ENCODE measurements at regions not wholly inside any gene's neighbourhood (a gene's known extent, or its start where the extent isn't known, plus 50 kb on each side); places are given as distances from the start of the nearest gene placed in this dataset.

DNA sequence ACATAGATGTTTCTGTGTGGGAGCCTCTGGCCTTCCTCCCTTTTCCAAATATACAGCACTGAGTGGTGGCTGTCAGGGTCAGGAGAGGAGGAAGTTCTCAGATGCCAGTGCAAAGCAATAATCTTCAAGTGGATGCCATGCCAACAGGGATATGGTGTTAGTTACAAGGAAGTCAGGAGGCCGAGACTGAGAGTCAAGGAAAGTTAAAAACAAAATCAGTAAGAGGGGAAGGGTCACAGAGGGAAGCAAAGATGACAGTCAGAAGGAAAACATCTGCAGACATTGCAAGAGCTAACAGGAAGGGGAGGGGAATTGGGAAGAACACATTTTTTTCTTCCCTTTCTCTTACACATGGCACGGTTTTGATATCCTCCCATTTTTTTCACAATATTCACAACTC lies 691.4 kb downstream of the ADGRL2 start:
- peaks cover 0 to 5% (median 2%) of the 10 kb centered on the region in 4 donors for H3K4me1 ChIP-seq
- peak overlapping the region in 3 of 4 donors; percentile 10 to 49 (median 14) for H3K27ac ChIP-seq
- no peaks in the 10 kb centered on the region for H3K27me3 ChIP-seq
- H3K36me3 ChIP-seq = no peaks in the 10 kb centered on the region
- intact Hi-C loops (cut with DNase I) = no loop called here
- peaks cover 0 to 8% (median 3%) of the 10 kb centered on the region in 4 donors for H3K9me3 ChIP-seq
- 46 to 70% methylated on average over 2 of the region's 2 CpGs for WGBS, 2 donors
- TF ChIP-seq POLR2AphosphoS5 (IDR thresholded peaks at IDR 0.05) = peak in 2 of 4 donors; percentile 39 to 48
- TF ChIP-seq EP300 (IDR thresholded peaks at IDR 0.05) = no peak
- H3K4me3 ChIP-seq = no peak overlapping the region
- no peak for DNase-seq

DNA sequence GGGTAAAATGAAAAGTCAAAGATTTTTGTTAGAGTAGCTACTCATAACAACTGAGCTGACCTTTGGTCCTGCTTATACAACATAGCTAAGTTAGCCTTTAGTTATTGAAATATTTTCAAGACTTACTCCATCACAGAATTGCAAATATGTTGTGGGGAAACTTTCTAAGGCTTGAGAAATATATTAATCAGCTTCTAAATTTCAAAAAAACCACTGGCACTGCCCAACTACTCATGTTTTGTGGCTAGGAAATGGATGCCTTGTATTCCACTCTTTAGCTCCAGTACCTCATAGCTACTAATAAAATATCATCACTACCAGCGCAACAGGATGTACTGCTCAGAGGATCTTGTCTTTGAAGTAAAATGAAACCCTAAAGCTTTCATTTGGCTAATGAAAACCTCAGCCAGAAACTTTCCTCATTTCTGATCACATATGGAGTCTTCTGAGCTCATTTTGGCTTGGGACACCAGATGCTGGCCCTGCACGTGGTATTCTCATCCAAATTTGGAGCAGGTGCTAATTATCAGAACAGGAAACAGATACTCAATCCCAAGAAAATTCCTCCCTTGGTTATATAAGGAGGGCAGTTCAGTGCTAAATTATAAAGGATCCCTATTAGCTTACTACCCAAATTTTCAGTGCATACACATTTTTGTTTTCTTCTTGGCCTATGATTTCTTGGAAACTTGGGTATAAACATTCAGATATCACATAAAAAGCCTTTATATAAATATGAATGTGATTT lies 690.7 kb downstream of the ADGRL2 start:
- intact Hi-C loops (cut with DNase I) = no loop called here
- no peak overlapping the region for H3K4me3 ChIP-seq
- TF ChIP-seq, protein P1, sequence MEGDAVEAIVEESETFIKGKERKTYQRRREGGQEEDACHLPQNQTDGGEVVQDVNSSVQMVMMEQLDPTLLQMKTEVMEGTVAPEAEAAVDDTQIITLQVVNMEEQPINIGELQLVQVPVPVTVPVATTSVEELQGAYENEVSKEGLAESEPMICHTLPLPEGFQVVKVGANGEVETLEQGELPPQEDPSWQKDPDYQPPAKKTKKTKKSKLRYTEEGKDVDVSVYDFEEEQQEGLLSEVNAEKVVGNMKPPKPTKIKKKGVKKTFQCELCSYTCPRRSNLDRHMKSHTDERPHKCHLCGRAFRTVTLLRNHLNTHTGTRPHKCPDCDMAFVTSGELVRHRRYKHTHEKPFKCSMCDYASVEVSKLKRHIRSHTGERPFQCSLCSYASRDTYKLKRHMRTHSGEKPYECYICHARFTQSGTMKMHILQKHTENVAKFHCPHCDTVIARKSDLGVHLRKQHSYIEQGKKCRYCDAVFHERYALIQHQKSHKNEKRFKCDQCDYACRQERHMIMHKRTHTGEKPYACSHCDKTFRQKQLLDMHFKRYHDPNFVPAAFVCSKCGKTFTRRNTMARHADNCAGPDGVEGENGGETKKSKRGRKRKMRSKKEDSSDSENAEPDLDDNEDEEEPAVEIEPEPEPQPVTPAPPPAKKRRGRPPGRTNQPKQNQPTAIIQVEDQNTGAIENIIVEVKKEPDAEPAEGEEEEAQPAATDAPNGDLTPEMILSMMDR (IDR thresholded peaks at IDR 0.05) = no peak
- TF ChIP-seq POLR2AphosphoS5 (IDR thresholded peaks at IDR 0.05) (no peak), EP300 (IDR thresholded peaks at IDR 0.05) (no peak), POLR2A (IDR thresholded peaks at IDR 0.05) (no peak)

DNA sequence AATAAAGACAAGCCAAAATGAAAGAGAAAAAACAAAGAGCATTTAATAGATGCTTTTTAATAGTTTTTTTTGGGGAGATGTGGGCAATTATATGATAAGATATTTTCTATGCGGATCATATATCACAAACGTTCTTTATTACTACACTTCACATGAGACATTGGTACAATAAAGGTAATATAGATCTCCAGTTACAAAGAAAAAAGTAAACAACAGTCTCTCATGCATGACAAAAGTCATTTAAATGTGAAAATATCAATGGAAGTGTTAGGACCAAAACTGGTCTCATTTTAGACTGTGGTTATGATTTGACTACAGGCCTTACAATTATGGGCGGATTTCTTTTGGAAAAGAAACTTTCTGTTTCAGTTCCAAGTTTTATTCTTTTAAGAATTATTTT lies 687.0 kb downstream of the ADGRL2 start:
- TF ChIP-seq EP300 (IDR thresholded peaks at IDR 0.05) = no peak
- TF ChIP-seq POLR2A (IDR thresholded peaks at IDR 0.05) = no peak
- TF ChIP-seq POLR2AphosphoS5 (IDR thresholded peaks at IDR 0.05) = no peak
- TF ChIP-seq, protein P1 (IDR thresholded peaks at IDR 0.05) = no peak
- H3K27me3 ChIP-seq = no peaks in the 10 kb centered on the region
- H3K27ac ChIP-seq = no peak overlapping the region
- peaks cover 0 to 17% (median 4%) of the 10 kb centered on the region in 4 donors for H3K4me1 ChIP-seq
- H3K9me3 ChIP-seq = peaks cover 0 to 2% (median 0%) of the 10 kb centered on the region in 4 donors
- DNase-seq = no peak
- H3K36me3 ChIP-seq = no peaks in the 10 kb centered on the region
- intact Hi-C loops (cut with DNase I) = no loop called here
- 56 to 86% methylated on average over 3 of the region's 3 CpGs for WGBS, 2 donors
- H3K4me3 ChIP-seq = no peak overlapping the region

More for the DNA sequence above, 690.7 kb downstream of the ADGRL2 start:
- H3K9me3 ChIP-seq = peaks cover 0 to 8% (median 3%) of the 10 kb centered on the region in 4 donors
- WGBS, 2 donors = 62 to 69% methylated on average over 2 of the region's 2 CpGs
- DNase-seq = no peak
- H3K27ac ChIP-seq = peak overlapping the region in 3 of 4 donors; percentile 14 to 49 (median 19)
- H3K36me3 ChIP-seq = no peaks in the 10 kb centered on the region
- H3K4me1 ChIP-seq = peaks cover 0 to 7% (median 2%) of the 10 kb centered on the region in 4 donors
- no peaks in the 10 kb centered on the region for H3K27me3 ChIP-seq

DNA sequence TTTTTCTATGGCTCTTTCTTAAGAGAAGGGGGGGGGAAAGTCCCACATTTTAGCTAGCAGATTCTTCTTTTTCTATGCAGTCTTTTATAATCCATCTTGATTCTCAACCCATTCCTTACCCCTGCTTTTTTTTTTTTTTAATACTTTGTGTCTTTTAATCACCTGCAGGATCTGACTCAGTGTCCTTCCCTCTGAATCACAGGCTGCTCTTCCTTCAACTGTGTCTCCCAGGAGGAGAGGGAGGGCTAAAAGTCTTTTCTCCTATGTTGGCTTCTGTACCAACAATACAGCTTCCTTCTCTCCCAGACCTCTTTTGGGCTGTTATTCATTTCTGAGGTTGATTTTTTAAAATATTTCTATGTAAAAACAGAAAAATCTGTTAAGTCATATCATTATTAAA lies 686.2 kb downstream of the ADGRL2 start:
- no peak overlapping the region for H3K27ac ChIP-seq
- no peaks in the 10 kb centered on the region for H3K9me3 ChIP-seq
- intact Hi-C loops (cut with DNase I) = no loop called here
- DNase-seq = no peak
- no peak overlapping the region for H3K4me3 ChIP-seq
- peaks cover 0 to 17% (median 3%) of the 10 kb centered on the region in 4 donors for H3K4me1 ChIP-seq
- no peaks in the 10 kb centered on the region for H3K36me3 ChIP-seq
- TF ChIP-seq POLR2AphosphoS5 (IDR thresholded peaks at IDR 0.05) (no peak), POLR2A (IDR thresholded peaks at IDR 0.05) (no peak), EP300 (IDR thresholded peaks at IDR 0.05) (no peak)
- TF ChIP-seq, protein P1 (IDR thresholded peaks at IDR 0.05) = no peak
- H3K27me3 ChIP-seq = no peaks in the 10 kb centered on the region

DNA sequence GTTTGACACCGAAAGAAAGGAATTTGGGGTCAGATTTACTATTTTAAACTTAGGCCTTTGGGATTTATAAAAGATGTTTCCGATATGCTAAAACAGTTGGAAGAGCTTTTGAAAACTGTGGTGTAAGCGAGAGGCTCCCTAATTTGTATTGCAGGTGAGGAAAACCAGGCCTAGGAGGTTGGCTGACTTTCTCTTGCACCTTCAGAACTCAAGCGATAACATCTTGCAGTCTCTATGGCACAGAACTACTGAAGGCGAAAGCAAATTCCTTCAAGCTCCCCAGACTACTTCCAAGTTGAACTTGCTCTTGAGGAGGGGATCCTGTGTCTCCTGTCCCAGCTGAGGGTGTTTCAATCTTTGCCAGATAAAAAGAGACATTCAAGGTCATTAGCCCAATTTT lies 685.7 kb downstream of the ADGRL2 start:
- H3K27ac ChIP-seq = peak overlapping the region in 2 of 4 donors; percentile 3 to 15
- H3K9me3 ChIP-seq = no peaks in the 10 kb centered on the region
- H3K36me3 ChIP-seq = no peaks in the 10 kb centered on the region
- DNase-seq = no peak
- no peak overlapping the region for H3K4me3 ChIP-seq
- WGBS, 2 donors = 89 to 94% methylated on average over 5 of the region's 5 CpGs
- no peaks in the 10 kb centered on the region for H3K27me3 ChIP-seq
- H3K4me1 ChIP-seq = peaks cover 0 to 17% (median 2%) of the 10 kb centered on the region in 4 donors
- TF ChIP-seq EP300 (IDR thresholded peaks at IDR 0.05) = no peak
- TF ChIP-seq, protein P1 (IDR thresholded peaks at IDR 0.05) = no peak
- TF ChIP-seq POLR2A (IDR thresholded peaks at IDR 0.05) = no peak
- TF ChIP-seq POLR2AphosphoS5 (IDR thresholded peaks at IDR 0.05) = no peak
- intact Hi-C loops (cut with DNase I) = no loop called here
